Keratinocyte (primary cell): ENCODE measurements at regions not wholly inside any gene's neighbourhood (a gene's known extent, or its start where the extent isn't known, plus 50 kb on each side); places are given as distances from the start of the nearest gene placed in this dataset.

ENCODE experiments used
- DNase-seq: peaks from one replicate; pipeline ENCODE4 v3.0.0-alpha.2; 2011; ENCODE audit warnings: low read depth, missing footprints, low spot score
- FAIRE-seq: peaks from 2 replicates; lab custom pipeline; 2011; peaks lifted over from hg19 to GRCh38; lab: Jason Lieb, UNC
- H2AFZ ChIP-seq: 2 replicates; pipeline ENCODE4 v1.6.0; 2012; ENCODE audit warnings: low read length, control low read depth, inconsistent platforms; ENCODE audit not compliant: control insufficient read depth
- H3K27ac ChIP-seq: 2 replicates; pipeline ENCODE4 v1.5.1; 2011; ENCODE audit warnings: low read length; ENCODE audit not compliant: control insufficient read depth, insufficient read depth
- H3K27me3 ChIP-seq: 3 replicates; pipeline ENCODE4 v1.6.0; 2011; ENCODE audit warnings: low read length; ENCODE audit not compliant: control insufficient read depth, insufficient read depth; ENCODE audit errors: extremely low read depth
- H3K36me3 ChIP-seq, 2 experiments: 2 replicates in 1 of 2; 3 replicates in 1 of 2; pipeline ENCODE4 v1.5.1; 2011; ENCODE audit warnings: low read length in 2 of 2, mild to moderate bottlenecking in 1 of 2; ENCODE audit not compliant: control insufficient read depth in 2 of 2, insufficient read depth in 2 of 2; ENCODE audit errors: extremely low read depth in 1 of 2
- H3K4me1 ChIP-seq: 3 replicates; pipeline ENCODE4 v1.5.1; 2011; ENCODE audit warnings: low read length; ENCODE audit not compliant: control insufficient read depth, insufficient read depth; ENCODE audit errors: extremely low read depth
- H3K4me2 ChIP-seq: 3 replicates; pipeline ENCODE4 v1.6.0; 2011; ENCODE audit warnings: low read depth, low read length; ENCODE audit not compliant: control insufficient read depth, insufficient read depth; ENCODE audit errors: extremely low read depth
- H3K4me3 ChIP-seq, 3 experiments: fragments of 200-600 bp in 1 of 3; sonication (generic) in 1 of 3; 2 replicates in 2 of 3; 3 replicates in 1 of 3; pipeline ENCODE4 v1.5.1; 2011 to 2016; ENCODE audit warnings: low read length in 3 of 3, mild to moderate bottlenecking in 3 of 3, control low read depth in 2 of 3, inconsistent platforms in 1 of 3, low read depth in 1 of 3, mixed read lengths in 1 of 3, mixed run types in 1 of 3, moderate library complexity in 1 of 3; ENCODE audit not compliant: control insufficient read depth in 2 of 3, insufficient read depth in 2 of 3; ENCODE audit errors: extremely low read depth in 1 of 3
- H3K79me2 ChIP-seq: 2 replicates; pipeline ENCODE4 v1.6.0; 2012; ENCODE audit warnings: low read length; ENCODE audit not compliant: control insufficient read depth, insufficient read depth
- H3K9ac ChIP-seq: 3 replicates; pipeline ENCODE4 v1.6.0; 2011; ENCODE audit warnings: low read length; ENCODE audit not compliant: control insufficient read depth, insufficient read depth; ENCODE audit errors: extremely low read depth
- H3K9me1 ChIP-seq: 3 replicates; pipeline ENCODE4 v1.6.0; 2011; ENCODE audit warnings: low read length; ENCODE audit not compliant: control insufficient read depth, insufficient read depth; ENCODE audit errors: extremely low read depth
- H3K9me3 ChIP-seq: 2 replicates; pipeline ENCODE4 v1.5.1; 2012; ENCODE audit warnings: low read depth, low read length; ENCODE audit not compliant: control insufficient read depth
- H4K20me1 ChIP-seq: 3 replicates; pipeline ENCODE4 v1.6.0; 2011; ENCODE audit warnings: low read length; ENCODE audit not compliant: control insufficient read depth, insufficient read depth; ENCODE audit errors: extremely low read depth
- EZH2 ChIP-seq: IDR thresholded peaks from one replicate; pipeline ENCODE4 v1.6.1; 2012; ENCODE audit warnings: inconsistent platforms, mild to moderate bottlenecking, low read length, moderate library complexity
- dilution Hi-C: fragments of 300-500 bp; cut with MboI; formaldehyde crosslinking; loops from one replicate; pipeline ENCODE4 v1.7.0; 2020; ENCODE audit warnings: low sequenced_read_pairs; ENCODE audit not compliant: extremely low pct_ligation_motif_present
- TF ChIP-seq, protein P1 (sequence below), 3 experiments: IDR thresholded peaks in 1 of 3; conservative IDR thresholded peaks in 1 of 3; optimal IDR thresholded peaks in 1 of 3; 2 replicates in 2 of 3; 3 replicates in 1 of 3; pipeline versions ENCODE3 to v1.5.1; 2011; ENCODE audit warnings: low read length in 3 of 3, mild to moderate bottlenecking in 3 of 3, moderate library complexity in 2 of 3, control low read depth in 1 of 3, inconsistent platforms in 1 of 3; ENCODE audit not compliant: insufficient read depth in 2 of 3; ENCODE audit errors: extremely low read depth in 1 of 3

DNA sequence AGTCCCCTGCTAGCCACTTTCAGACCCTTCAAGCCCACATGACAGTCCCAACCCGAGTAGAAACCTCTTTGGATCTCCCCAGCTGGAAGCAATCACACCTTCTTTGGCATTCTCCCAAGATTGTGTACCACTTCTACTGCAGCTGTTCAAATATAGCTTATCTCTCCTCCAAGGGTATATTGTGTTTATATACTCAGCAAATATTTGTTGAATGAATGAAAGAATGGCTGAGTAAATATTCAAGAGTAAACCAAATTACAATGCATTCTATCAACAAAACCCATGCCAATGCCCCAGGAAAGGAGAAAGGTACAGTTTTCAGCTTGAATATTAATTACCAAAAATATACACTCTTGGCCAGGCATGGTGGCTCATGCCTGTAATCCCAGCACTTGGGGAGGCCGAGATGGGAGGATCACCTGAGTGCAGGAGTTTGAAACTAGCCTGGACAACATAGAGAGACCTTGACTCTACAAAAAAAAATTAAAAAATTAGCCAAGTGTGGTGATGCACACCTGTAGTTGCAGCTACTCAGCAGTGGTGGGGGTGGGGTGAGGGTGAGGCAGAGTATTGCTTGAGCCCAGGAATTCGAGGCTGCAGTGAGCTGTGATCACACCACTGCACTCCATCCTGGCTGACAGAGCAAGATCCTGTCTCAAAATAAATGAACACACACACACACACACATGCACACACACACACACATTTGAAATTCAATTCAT is 68.5 kb downstream of the NIBAN1 start:
- H3K4me3 ChIP-seq = no peak overlapping the region
- no peak for FAIRE-seq
- H2AFZ ChIP-seq = no peak overlapping the region
- H3K9ac ChIP-seq = no peak overlapping the region
- H3K36me3 ChIP-seq = no peaks in the 10 kb centered on the region
- H3K9me3 ChIP-seq = no peaks in the 10 kb centered on the region
- DNase-seq = no peak
- dilution Hi-C loops = no loop called here
- no peaks in the 10 kb centered on the region for H3K79me2 ChIP-seq
- H4K20me1 ChIP-seq = no peaks in the 10 kb centered on the region
- no peaks in the 10 kb centered on the region for H3K4me1 ChIP-seq
- no peak overlapping the region for H3K4me2 ChIP-seq
- TF ChIP-seq, protein P1, sequence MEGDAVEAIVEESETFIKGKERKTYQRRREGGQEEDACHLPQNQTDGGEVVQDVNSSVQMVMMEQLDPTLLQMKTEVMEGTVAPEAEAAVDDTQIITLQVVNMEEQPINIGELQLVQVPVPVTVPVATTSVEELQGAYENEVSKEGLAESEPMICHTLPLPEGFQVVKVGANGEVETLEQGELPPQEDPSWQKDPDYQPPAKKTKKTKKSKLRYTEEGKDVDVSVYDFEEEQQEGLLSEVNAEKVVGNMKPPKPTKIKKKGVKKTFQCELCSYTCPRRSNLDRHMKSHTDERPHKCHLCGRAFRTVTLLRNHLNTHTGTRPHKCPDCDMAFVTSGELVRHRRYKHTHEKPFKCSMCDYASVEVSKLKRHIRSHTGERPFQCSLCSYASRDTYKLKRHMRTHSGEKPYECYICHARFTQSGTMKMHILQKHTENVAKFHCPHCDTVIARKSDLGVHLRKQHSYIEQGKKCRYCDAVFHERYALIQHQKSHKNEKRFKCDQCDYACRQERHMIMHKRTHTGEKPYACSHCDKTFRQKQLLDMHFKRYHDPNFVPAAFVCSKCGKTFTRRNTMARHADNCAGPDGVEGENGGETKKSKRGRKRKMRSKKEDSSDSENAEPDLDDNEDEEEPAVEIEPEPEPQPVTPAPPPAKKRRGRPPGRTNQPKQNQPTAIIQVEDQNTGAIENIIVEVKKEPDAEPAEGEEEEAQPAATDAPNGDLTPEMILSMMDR (optimal IDR thresholded peaks at IDR 0.05 in 1 of 3, IDR thresholded peaks at IDR 0.05 in 1 of 3, conservative IDR thresholded peaks at IDR 0.05 in 1 of 3; ENCODE audit: extremely low read depth in 1 of 3, insufficient read depth in 2 of 3, low read length in 3 of 3) = no peak
- TF ChIP-seq EZH2 = no peak
- no peaks in the 10 kb centered on the region for H3K9me1 ChIP-seq
- no peaks in the 10 kb centered on the region for H3K27me3 ChIP-seq
- no peak overlapping the region for H3K27ac ChIP-seq

DNA sequence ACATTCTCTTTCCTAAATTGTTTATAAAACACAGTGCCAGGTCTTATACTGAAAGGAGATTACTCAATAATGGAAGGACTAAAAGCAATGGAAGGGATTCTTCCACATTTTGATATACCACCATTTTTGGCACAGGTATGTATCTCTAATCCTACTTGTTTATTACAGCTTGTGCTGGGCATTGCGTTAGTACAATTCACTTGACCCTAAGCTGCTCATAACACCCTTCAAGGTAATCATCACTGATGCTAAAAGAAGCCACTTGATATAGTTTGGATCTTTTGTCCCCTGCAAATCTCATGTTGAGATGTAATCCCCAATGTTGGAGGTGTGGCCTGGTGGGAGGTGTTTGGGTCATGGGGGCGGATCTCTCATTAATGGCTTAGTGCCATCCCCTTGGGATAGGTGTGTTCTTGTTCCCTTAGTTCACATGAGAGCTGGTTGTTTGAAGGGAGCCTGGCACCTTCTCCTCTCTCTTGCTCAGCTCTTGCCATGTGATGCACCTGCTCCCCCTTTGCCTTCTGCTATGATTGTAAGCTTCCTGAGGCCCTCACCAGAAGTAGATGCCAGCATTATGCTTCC is 71.1 kb downstream of the NIBAN1 start:
- no peaks in the 10 kb centered on the region for H4K20me1 ChIP-seq
- no peak overlapping the region for H3K27ac ChIP-seq
- DNase-seq (no peak), FAIRE-seq (no peak)
- TF ChIP-seq, protein P1 (optimal IDR thresholded peaks at IDR 0.05 in 1 of 3, IDR thresholded peaks at IDR 0.05 in 1 of 3, conservative IDR thresholded peaks at IDR 0.05 in 1 of 3; ENCODE audit: extremely low read depth in 1 of 3, insufficient read depth in 2 of 3, low read length in 3 of 3) = no peak
- TF ChIP-seq EZH2 = no peak
- H3K4me2 ChIP-seq = no peak overlapping the region
- H3K4me3 ChIP-seq = no peak overlapping the region
- H2AFZ ChIP-seq = no peak overlapping the region
- no peak overlapping the region for H3K9ac ChIP-seq
- no peaks in the 10 kb centered on the region for H3K4me1 ChIP-seq
- H3K27me3 ChIP-seq = no peaks in the 10 kb centered on the region
- H3K36me3 ChIP-seq = no peaks in the 10 kb centered on the region
- no peaks in the 10 kb centered on the region for H3K9me3 ChIP-seq
- H3K79me2 ChIP-seq = no peaks in the 10 kb centered on the region
- H3K9me1 ChIP-seq = peaks cover 3% of the 10 kb centered on the region
- dilution Hi-C loops = no loop called here
